HG02943 (cell line): ENCODE measurements at regions not wholly inside any gene's neighbourhood (a gene's known extent, or its start where the extent isn't known, plus 50 kb on each side); places are given as distances from the start of the nearest gene placed in this dataset.
A peak's percentile ranks its signal among the peaks of the same experiment; 100 is the strongest.
"Not testable (repeated sequence)": the region's sequence is repeated elsewhere in the genome, so short reads cannot be mapped to it uniquely, and the experiment has no call there.

Source experiments
- ATAC-seq: cut with Tn5 transposase; IDR thresholded peaks from one replicate; pipeline ENCODE4 v1.9.1; 2021; ENCODE audit warnings: mild to moderate bottlenecking, low read depth, moderate library complexity; ENCODE audit not compliant: unreplicated experiment

GRCh38 chr12:126998031-126998430 is 1268.9 kb upstream of the TMEM132C start:
- ATAC-seq, result no peak

- ATAC-seq, result no peak
Observed at GRCh38 chr12:126998747-126999285, 1268.2 kb upstream of the TMEM132C start.

- ATAC-seq, result no peak
Observed at GRCh38 chr12:126999352-126999751, 1267.6 kb upstream of the TMEM132C start.

- ATAC-seq, result no peak
Observed at GRCh38 chr12:127005406-127005805, 1261.6 kb upstream of the TMEM132C start.

GRCh38 chr12:127006972-127007371 is 1260.0 kb upstream of the TMEM132C start:
- no peak for ATAC-seq

GRCh38 chr12:127008755-127009403 is 1258.1 kb upstream of the TMEM132C start:
- no peak for ATAC-seq

GRCh38 chr12:127012109-127012508 is 1254.9 kb upstream of the TMEM132C start:
- no peak for ATAC-seq

GRCh38 chr12:127013197-127013596 is 1253.8 kb upstream of the TMEM132C start:
- no peak for ATAC-seq

GRCh38 chr12:127014079-127014478 is 1252.9 kb upstream of the TMEM132C start:
- ATAC-seq, result no peak

GRCh38 chr12:127024791-127025190 is 1242.2 kb upstream of the TMEM132C start:
- ATAC-seq, result no peak

GRCh38 chr12:127025545-127025944 is 1241.4 kb upstream of the TMEM132C start:
- ATAC-seq, result no peak

- ATAC-seq, result no peak
Observed at GRCh38 chr12:127035011-127035879, 1231.7 kb upstream of the TMEM132C start.

- ATAC-seq, result no peak
Observed at GRCh38 chr12:127038152-127038551, 1228.8 kb upstream of the TMEM132C start.

GRCh38 chr12:127038761-127039160 is 1228.2 kb upstream of the TMEM132C start:
- ATAC-seq, result no peak

GRCh38 chr12:127041985-127042625 is 1224.9 kb upstream of the TMEM132C start:
- ATAC-seq, result peak; percentile 91

- no peak for ATAC-seq
Observed at GRCh38 chr12:127043731-127044130, 1223.2 kb upstream of the TMEM132C start.

GRCh38 chr12:127044836-127045235 is 1222.1 kb upstream of the TMEM132C start:
- no peak for ATAC-seq

- no peak for ATAC-seq
Observed at GRCh38 chr12:127046467-127046866, 1220.5 kb upstream of the TMEM132C start.

GRCh38 chr12:127048057-127048456 is 1218.9 kb upstream of the TMEM132C start:
- ATAC-seq, result no peak

GRCh38 chr12:127048525-127048924 is 1218.4 kb upstream of the TMEM132C start:
- ATAC-seq, result not testable (repeated sequence)

GRCh38 chr12:127051139-127051538 is 1215.8 kb upstream of the TMEM132C start:
- no peak for ATAC-seq
